ENCODE measurements at regions not wholly inside any gene's neighbourhood (a gene's known extent, or its start where the extent isn't known, plus 50 kb on each side); places are given as distances from the start of the nearest gene placed in this dataset.
A peak's percentile ranks its signal among the peaks of the same experiment; 100 is the strongest.

DNA sequence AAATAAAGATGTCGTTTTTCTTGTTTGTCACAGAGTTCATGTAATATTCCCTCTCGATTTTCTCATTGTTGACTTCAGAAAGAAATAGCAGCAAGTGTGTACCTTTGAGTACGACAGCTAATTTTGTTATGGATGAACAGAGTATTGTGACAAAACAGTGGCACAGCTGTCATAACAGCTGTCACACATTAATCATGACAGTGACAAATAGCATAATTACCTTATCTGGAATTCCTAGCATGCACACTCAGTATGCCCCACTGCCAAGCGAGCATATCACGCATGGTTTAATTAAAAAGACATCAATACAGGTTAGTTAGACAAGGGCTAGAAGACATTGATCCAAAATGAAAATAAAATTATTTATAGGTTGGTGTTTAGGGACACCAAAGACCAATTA, 375.1 kb downstream of the SPATA31D1 start:
- Histone ChIP-seq H3K36me3 (ENCODE audit: insufficient read depth, low read length, poor library complexity, severe bottlenecking) (no peaks in the 10 kb centered on the region), H3K27me3 (replicated peaks; ENCODE audit: insufficient read depth, low read depth, low read length, poor library complexity) (no peaks in the 10 kb centered on the region), H3K4me3 (ENCODE audit: low read depth, low read length, poor library complexity, severe bottlenecking) (no peak overlapping the region), H3K4me1 (ENCODE audit: insufficient read depth, low read length, poor library complexity, severe bottlenecking) (no peaks in the 10 kb centered on the region), H3K9me3 (ENCODE audit: low read depth, low read length, poor library complexity, severe bottlenecking) (no peaks in the 10 kb centered on the region), H3K27ac (ENCODE audit: low read depth, low read length, poor library complexity, severe bottlenecking) (no peak overlapping the region)
- ChIA-PET POLR2A (ENCODE audit: low non-redundant PET) (no interaction called here), CTCF (no interaction called here)
- intact Hi-C loops (cut with micrococcal nuclease; ENCODE audit: unreplicated experiment) = no loop called here
- TF ChIP-seq, protein P1, sequence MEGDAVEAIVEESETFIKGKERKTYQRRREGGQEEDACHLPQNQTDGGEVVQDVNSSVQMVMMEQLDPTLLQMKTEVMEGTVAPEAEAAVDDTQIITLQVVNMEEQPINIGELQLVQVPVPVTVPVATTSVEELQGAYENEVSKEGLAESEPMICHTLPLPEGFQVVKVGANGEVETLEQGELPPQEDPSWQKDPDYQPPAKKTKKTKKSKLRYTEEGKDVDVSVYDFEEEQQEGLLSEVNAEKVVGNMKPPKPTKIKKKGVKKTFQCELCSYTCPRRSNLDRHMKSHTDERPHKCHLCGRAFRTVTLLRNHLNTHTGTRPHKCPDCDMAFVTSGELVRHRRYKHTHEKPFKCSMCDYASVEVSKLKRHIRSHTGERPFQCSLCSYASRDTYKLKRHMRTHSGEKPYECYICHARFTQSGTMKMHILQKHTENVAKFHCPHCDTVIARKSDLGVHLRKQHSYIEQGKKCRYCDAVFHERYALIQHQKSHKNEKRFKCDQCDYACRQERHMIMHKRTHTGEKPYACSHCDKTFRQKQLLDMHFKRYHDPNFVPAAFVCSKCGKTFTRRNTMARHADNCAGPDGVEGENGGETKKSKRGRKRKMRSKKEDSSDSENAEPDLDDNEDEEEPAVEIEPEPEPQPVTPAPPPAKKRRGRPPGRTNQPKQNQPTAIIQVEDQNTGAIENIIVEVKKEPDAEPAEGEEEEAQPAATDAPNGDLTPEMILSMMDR (conservative IDR thresholded peaks at IDR 0.05; ENCODE audit: low read depth, low read length) = no peak
- TF ChIP-seq EZH2 (IDR thresholded peaks at IDR 0.05; ENCODE audit: borderline replicate concordance, low read depth, low read length, poor library complexity, severe bottlenecking) = no peak
- BruUV-seq (replicated peaks) = no TSS peak
- no peak for DNase-seq (ENCODE audit: low spot score)

DNA sequence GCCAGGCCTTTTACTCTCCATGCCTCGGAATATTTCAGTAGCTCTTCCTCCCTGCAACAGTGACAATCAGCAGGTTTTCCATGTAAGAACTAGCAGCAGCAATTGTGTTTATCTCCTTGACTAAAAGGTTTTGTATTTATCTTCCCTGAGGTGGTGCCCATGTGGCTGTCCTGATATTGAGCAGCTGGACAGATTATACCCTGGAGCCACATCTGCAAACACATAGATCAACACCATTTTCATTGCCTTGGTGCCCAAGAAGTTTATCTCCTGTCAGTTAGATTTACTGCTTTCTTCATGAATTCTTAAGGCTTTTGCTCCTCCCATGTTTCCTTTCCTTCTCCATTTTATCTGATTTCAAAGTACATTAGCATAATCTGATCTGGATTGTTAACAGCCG, 378.4 kb downstream of the SPATA31D1 start:
- Histone ChIP-seq H3K4me3 (ENCODE audit: low read depth, low read length, poor library complexity, severe bottlenecking) (no peak overlapping the region), H3K36me3 (ENCODE audit: insufficient read depth, low read length, poor library complexity, severe bottlenecking) (no peaks in the 10 kb centered on the region), H3K27ac (ENCODE audit: low read depth, low read length, poor library complexity, severe bottlenecking) (no peak overlapping the region), H3K4me1 (ENCODE audit: insufficient read depth, low read length, poor library complexity, severe bottlenecking) (no peaks in the 10 kb centered on the region), H3K27me3 (replicated peaks; ENCODE audit: insufficient read depth, low read depth, low read length, poor library complexity) (no peaks in the 10 kb centered on the region), H3K9me3 (ENCODE audit: low read depth, low read length, poor library complexity, severe bottlenecking) (no peaks in the 10 kb centered on the region)
- ChIA-PET CTCF (no interaction called here), POLR2A (ENCODE audit: low non-redundant PET) (no interaction called here)
- TF ChIP-seq EZH2 (IDR thresholded peaks at IDR 0.05; ENCODE audit: borderline replicate concordance, low read depth, low read length, poor library complexity, severe bottlenecking) = no peak
- TF ChIP-seq, protein P1 (conservative IDR thresholded peaks at IDR 0.05; ENCODE audit: low read depth, low read length) = no peak
- intact Hi-C loops (cut with micrococcal nuclease; ENCODE audit: unreplicated experiment) = no loop called here
- BruUV-seq (replicated peaks) = no TSS peak
- DNase-seq (ENCODE audit: low spot score) = peak; percentile 16

DNA sequence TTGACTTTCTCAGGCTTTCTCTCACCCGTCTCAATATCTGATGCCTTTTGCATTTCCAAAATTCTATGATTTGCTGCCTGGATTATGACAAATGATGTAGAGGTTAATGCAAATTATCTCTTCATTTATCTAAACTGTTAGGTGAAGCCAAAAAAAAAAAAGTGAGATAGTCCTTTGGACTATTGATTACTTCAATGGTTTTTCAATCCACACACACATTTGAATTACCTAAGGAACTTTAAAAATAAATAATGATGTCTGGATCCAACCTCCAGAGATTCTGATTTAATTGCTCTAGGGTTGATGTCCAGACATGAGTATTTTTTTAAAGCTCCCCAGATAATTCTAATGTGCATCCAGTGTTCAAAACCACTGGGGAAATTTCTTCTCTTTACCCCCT, 379.4 kb downstream of the SPATA31D1 start:
- H3K27me3 ChIP-seq (replicated peaks; ENCODE audit: insufficient read depth, low read depth, low read length, poor library complexity) = no peaks in the 10 kb centered on the region
- no peak overlapping the region for H3K4me3 ChIP-seq (ENCODE audit: low read depth, low read length, poor library complexity, severe bottlenecking)
- no peak overlapping the region for H3K27ac ChIP-seq (ENCODE audit: low read depth, low read length, poor library complexity, severe bottlenecking)
- no peaks in the 10 kb centered on the region for H3K36me3 ChIP-seq (ENCODE audit: insufficient read depth, low read length, poor library complexity, severe bottlenecking)
- CTCF ChIA-PET = no interaction called here
- no peaks in the 10 kb centered on the region for H3K9me3 ChIP-seq (ENCODE audit: low read depth, low read length, poor library complexity, severe bottlenecking)
- no TSS peak for BruUV-seq (replicated peaks)
- TF ChIP-seq EZH2 (IDR thresholded peaks at IDR 0.05; ENCODE audit: borderline replicate concordance, low read depth, low read length, poor library complexity, severe bottlenecking) = no peak
- TF ChIP-seq, protein P1 (conservative IDR thresholded peaks at IDR 0.05; ENCODE audit: low read depth, low read length) = no peak
- intact Hi-C loops (cut with micrococcal nuclease; ENCODE audit: unreplicated experiment) = no loop called here
- POLR2A ChIA-PET (ENCODE audit: low non-redundant PET) = no interaction called here
- no peaks in the 10 kb centered on the region for H3K4me1 ChIP-seq (ENCODE audit: insufficient read depth, low read length, poor library complexity, severe bottlenecking)
- no peak for DNase-seq (ENCODE audit: low spot score)

All from A673 (cell line).